ENCODE measurements at regions not wholly inside any gene's neighbourhood (a gene's known extent, or its start where the extent isn't known, plus 50 kb on each side); places are given as distances from the start of the nearest gene placed in this dataset.

GRCh38 chr11:110986016-110986415 is 259.5 kb upstream of the POU2AF2 start:
- intact Hi-C loops (cut with DNase I; ENCODE audit: low total_unique reads), result no loop called here
- 69 to 78% methylated on average over 7 of the region's 7 CpGs for WGBS, 2 donors
- Histone ChIP-seq H3K27ac (no peak overlapping the region), H3K9me3 (no peaks in the 10 kb centered on the region), H3K4me1 (peaks cover 4% of the 10 kb centered on the region), H3K36me3 (ENCODE audit: low read depth, missing control alignments) (no peaks in the 10 kb centered on the region), H3K27me3 (no peaks in the 10 kb centered on the region), H3K4me3 (no peak overlapping the region)
- DNase-seq, result no peak
- no peak for TF ChIP-seq POLR2A (IDR thresholded peaks at IDR 0.05)
- TF ChIP-seq CTCF (IDR thresholded peaks at IDR 0.05), result no peak

GRCh38 chr11:110985547-110985946 is 260.0 kb upstream of the POU2AF2 start:
- TF ChIP-seq POLR2A (IDR thresholded peaks at IDR 0.05) (no peak), CTCF (IDR thresholded peaks at IDR 0.05) (no peak)
- Histone ChIP-seq H3K27me3 (no peaks in the 10 kb centered on the region), H3K4me1 (peaks cover 4% of the 10 kb centered on the region), H3K36me3 (ENCODE audit: low read depth, missing control alignments) (no peaks in the 10 kb centered on the region), H3K27ac (no peak overlapping the region), H3K4me3 (no peak overlapping the region), H3K9me3 (no peaks in the 10 kb centered on the region)
- intact Hi-C loops (cut with DNase I; ENCODE audit: low total_unique reads), result no loop called here
- DNase-seq, result no peak

- H3K27ac ChIP-seq, result no peak overlapping the region
- WGBS, 2 donors, result 86 to 92% methylated on average over 1 of the region's 1 CpG
- DNase-seq, result no peak
- H3K36me3 ChIP-seq (ENCODE audit: low read depth, missing control alignments), result no peaks in the 10 kb centered on the region
- H3K4me3 ChIP-seq, result no peak overlapping the region
- H3K27me3 ChIP-seq, result no peaks in the 10 kb centered on the region
- TF ChIP-seq POLR2A (IDR thresholded peaks at IDR 0.05) (no peak), CTCF (IDR thresholded peaks at IDR 0.05) (no peak)
- H3K9me3 ChIP-seq, result no peaks in the 10 kb centered on the region
- peaks cover 4% of the 10 kb centered on the region for H3K4me1 ChIP-seq
- intact Hi-C loops (cut with DNase I; ENCODE audit: low total_unique reads), result no loop called here
Observed at GRCh38 chr11:110984693-110985092, 260.8 kb upstream of the POU2AF2 start.

- Histone ChIP-seq H3K9me3 (no peaks in the 10 kb centered on the region), H3K4me1 (peaks cover 4% of the 10 kb centered on the region), H3K27ac (no peak overlapping the region), H3K4me3 (no peak overlapping the region), H3K36me3 (ENCODE audit: low read depth, missing control alignments) (no peaks in the 10 kb centered on the region), H3K27me3 (no peaks in the 10 kb centered on the region)
- DNase-seq, result no peak
- 75 to 99% methylated on average over 2 of the region's 2 CpGs for WGBS, 2 donors
- TF ChIP-seq CTCF (IDR thresholded peaks at IDR 0.05) (no peak), POLR2A (IDR thresholded peaks at IDR 0.05) (no peak)
- intact Hi-C loops (cut with DNase I; ENCODE audit: low total_unique reads), result no loop called here
Observed at GRCh38 chr11:110984147-110984546, 261.4 kb upstream of the POU2AF2 start.

- TF ChIP-seq CTCF (IDR thresholded peaks at IDR 0.05) (no peak), POLR2A (IDR thresholded peaks at IDR 0.05) (no peak)
Observed at GRCh38 chr11:110982214-110982613, 263.3 kb upstream of the POU2AF2 start.

More at GRCh38 chr11:110982214-110982613, 263.3 kb upstream of the POU2AF2 start:
- Histone ChIP-seq H3K36me3 (ENCODE audit: low read depth, missing control alignments) (no peaks in the 10 kb centered on the region), H3K27me3 (no peaks in the 10 kb centered on the region), H3K4me1 (peaks cover 4% of the 10 kb centered on the region), H3K27ac (no peak overlapping the region), H3K4me3 (no peak overlapping the region), H3K9me3 (no peaks in the 10 kb centered on the region)
- intact Hi-C loops (cut with DNase I; ENCODE audit: low total_unique reads), result no loop called here
- DNase-seq, result no peak
- 94 to 95% methylated on average over 2 of the region's 2 CpGs for WGBS, 2 donors

Data from testis (tissue), 2 donors.